GM18861 (cell line): ENCODE measurements at regions not wholly inside any gene's neighbourhood (a gene's known extent, or its start where the extent isn't known, plus 50 kb on each side); places are given as distances from the start of the nearest gene placed in this dataset.

ENCODE experiments used
- ATAC-seq: cut with Tn5 transposase; IDR thresholded peaks from one replicate; pipeline ENCODE4 v1.9.1; 2021; ENCODE audit not compliant: unreplicated experiment

- no peak for ATAC-seq
These were observed 54.4 kb upstream of the RELL1 start for GRCh38 chr4:37740546-37740945.

GRCh38 chr4:37737466-37737865 is 51.3 kb upstream of the RELL1 start:
- ATAC-seq: no peak
